ENCODE measurements at regions not wholly inside any gene's neighbourhood (a gene's known extent, or its start where the extent isn't known, plus 50 kb on each side); places are given as distances from the start of the nearest gene placed in this dataset.
"Not testable (repeated sequence)": the region's sequence is repeated elsewhere in the genome, so short reads cannot be mapped to it uniquely, and the experiment has no call there.

GRCh38 chr12:127810459-127810858 lies 456.5 kb upstream of the TMEM132C start:
- H3K27ac ChIP-seq (ENCODE audit: low read depth, low read length) = peak overlapping the region; percentile 20
- H3K4me1 ChIP-seq (ENCODE audit: control insufficient read depth in 3 of 3, insufficient read depth in 3 of 3, low read length in 3 of 3); H3K27me3 ChIP-seq (ENCODE audit: control insufficient read depth in 3 of 3, insufficient read depth in 3 of 3, low read length in 3 of 3); H3K9ac ChIP-seq (ENCODE audit: low read depth in 1 of 3, low read length in 3 of 3); H3K9me3 ChIP-seq (ENCODE audit: control insufficient read depth in 3 of 3, low read length in 3 of 3); H3K4me3 ChIP-seq (ENCODE audit: low read length in 3 of 3); H3K36me3 ChIP-seq (ENCODE audit: control insufficient read depth in 3 of 3, insufficient read depth in 3 of 3, low read length in 3 of 3): not testable (repeated sequence)

DNA sequence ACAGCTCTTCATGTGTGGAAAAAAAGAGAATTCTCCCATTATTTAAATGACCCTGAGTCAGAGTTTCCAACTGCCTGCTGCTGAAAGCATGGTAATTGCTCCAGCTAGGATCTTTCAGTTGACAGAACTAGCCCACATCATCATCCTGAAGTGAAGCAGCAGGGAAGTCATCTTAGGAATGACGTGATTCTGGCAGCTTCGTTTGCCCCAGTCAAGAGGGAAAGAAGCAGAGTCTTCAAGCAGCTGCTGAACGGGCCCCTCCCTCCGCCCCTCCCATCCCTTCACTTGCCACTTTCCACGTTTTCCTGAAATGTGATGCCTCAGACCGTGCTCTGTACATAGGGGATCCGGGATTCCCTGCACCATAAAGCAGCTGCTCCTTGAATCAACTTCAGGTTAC lies 455.0 kb upstream of the TMEM132C start:
- Histone ChIP-seq H3K36me3 (ENCODE audit: control insufficient read depth in 3 of 3, insufficient read depth in 3 of 3, low read length in 3 of 3) (no peaks in the 10 kb centered on the region), H3K9ac (ENCODE audit: low read depth in 1 of 3, low read length in 3 of 3) (no peak overlapping the region), H3K9me3 (ENCODE audit: control insufficient read depth in 3 of 3, low read length in 3 of 3) (no peaks in the 10 kb centered on the region), H3K27ac (ENCODE audit: low read depth, low read length) (no peak overlapping the region), H3K4me1 (ENCODE audit: control insufficient read depth in 3 of 3, insufficient read depth in 3 of 3, low read length in 3 of 3) (peaks cover 0 to 3% (median 0%) of the 10 kb centered on the region in 3 donors), H3K4me3 (ENCODE audit: low read length in 3 of 3) (no peak overlapping the region), H3K27me3 (ENCODE audit: control insufficient read depth in 3 of 3, insufficient read depth in 3 of 3, low read length in 3 of 3) (no peaks in the 10 kb centered on the region)

DNA sequence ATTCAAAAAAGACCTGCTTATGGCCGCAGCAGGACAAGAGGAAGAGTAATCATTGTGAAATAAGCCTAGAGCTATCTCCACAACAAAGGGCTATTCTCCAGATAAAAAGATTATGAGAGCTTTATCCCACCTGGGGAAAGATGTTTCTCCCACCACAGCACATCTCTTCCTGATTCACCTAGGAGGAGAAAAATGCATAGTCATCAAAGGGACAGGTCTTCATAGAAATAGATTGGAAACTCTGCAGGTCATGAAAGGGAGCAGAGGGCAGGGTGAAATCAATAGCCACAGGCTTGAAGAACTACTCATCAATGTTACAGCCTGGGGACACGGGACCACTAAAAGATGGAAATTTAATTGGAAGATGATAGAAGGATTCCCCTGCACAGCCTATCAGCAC lies 453.8 kb upstream of the TMEM132C start:
- no peak overlapping the region for H3K27ac ChIP-seq (ENCODE audit: low read depth, low read length)
- no peaks in the 10 kb centered on the region for H3K36me3 ChIP-seq (ENCODE audit: control insufficient read depth in 3 of 3, insufficient read depth in 3 of 3, low read length in 3 of 3)
- no peaks in the 10 kb centered on the region for H3K9me3 ChIP-seq (ENCODE audit: control insufficient read depth in 3 of 3, low read length in 3 of 3)
- no peak overlapping the region for H3K9ac ChIP-seq (ENCODE audit: low read depth in 1 of 3, low read length in 3 of 3)
- H3K4me1 ChIP-seq (ENCODE audit: control insufficient read depth in 3 of 3, insufficient read depth in 3 of 3, low read length in 3 of 3) = peaks cover 0 to 3% (median 0%) of the 10 kb centered on the region in 3 donors
- H3K4me3 ChIP-seq (ENCODE audit: low read length in 3 of 3) = no peak overlapping the region
- no peaks in the 10 kb centered on the region for H3K27me3 ChIP-seq (ENCODE audit: control insufficient read depth in 3 of 3, insufficient read depth in 3 of 3, low read length in 3 of 3)

GRCh38 chr12:127819056-127819455 lies 447.9 kb upstream of the TMEM132C start:
- Histone ChIP-seq H3K36me3 (ENCODE audit: control insufficient read depth in 3 of 3, insufficient read depth in 3 of 3, low read length in 3 of 3) (no peaks in the 10 kb centered on the region), H3K4me1 (ENCODE audit: control insufficient read depth in 3 of 3, insufficient read depth in 3 of 3, low read length in 3 of 3) (no peaks in the 10 kb centered on the region), H3K9me3 (ENCODE audit: control insufficient read depth in 3 of 3, low read length in 3 of 3) (no peaks in the 10 kb centered on the region), H3K27ac (ENCODE audit: low read depth, low read length) (no peak overlapping the region), H3K27me3 (ENCODE audit: control insufficient read depth in 3 of 3, insufficient read depth in 3 of 3, low read length in 3 of 3) (no peaks in the 10 kb centered on the region), H3K4me3 (ENCODE audit: low read length in 3 of 3) (no peak overlapping the region), H3K9ac (ENCODE audit: low read depth in 1 of 3, low read length in 3 of 3) (no peak overlapping the region)

DNA sequence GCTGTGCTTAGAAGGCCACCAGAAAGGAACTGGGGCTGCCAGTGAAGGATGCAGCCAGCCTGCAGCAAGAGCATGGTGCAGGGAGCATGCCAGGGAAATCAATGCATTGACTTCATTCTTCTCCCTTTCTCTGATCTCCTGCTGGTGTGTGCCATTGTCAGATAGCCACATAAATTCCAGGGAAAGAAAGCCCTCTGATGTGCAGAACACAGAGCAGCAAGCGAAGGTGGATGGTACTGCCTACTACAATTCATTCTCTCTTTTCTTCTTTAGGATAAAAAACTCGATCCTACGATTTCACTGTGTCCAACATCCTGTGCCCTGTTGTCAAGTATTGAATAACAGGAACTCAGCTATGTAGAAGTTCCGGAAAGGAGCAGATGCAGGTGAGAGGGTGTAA lies 446.7 kb upstream of the TMEM132C start:
- H3K9ac ChIP-seq (ENCODE audit: low read depth in 1 of 3, low read length in 3 of 3) = no peak overlapping the region
- H3K27me3 ChIP-seq (ENCODE audit: control insufficient read depth in 3 of 3, insufficient read depth in 3 of 3, low read length in 3 of 3) = no peaks in the 10 kb centered on the region
- no peaks in the 10 kb centered on the region for H3K4me1 ChIP-seq (ENCODE audit: control insufficient read depth in 3 of 3, insufficient read depth in 3 of 3, low read length in 3 of 3)
- H3K4me3 ChIP-seq (ENCODE audit: low read length in 3 of 3) = no peak overlapping the region
- H3K27ac ChIP-seq (ENCODE audit: low read depth, low read length) = no peak overlapping the region
- no peaks in the 10 kb centered on the region for H3K9me3 ChIP-seq (ENCODE audit: control insufficient read depth in 3 of 3, low read length in 3 of 3)
- H3K36me3 ChIP-seq (ENCODE audit: control insufficient read depth in 3 of 3, insufficient read depth in 3 of 3, low read length in 3 of 3) = no peaks in the 10 kb centered on the region

DNA sequence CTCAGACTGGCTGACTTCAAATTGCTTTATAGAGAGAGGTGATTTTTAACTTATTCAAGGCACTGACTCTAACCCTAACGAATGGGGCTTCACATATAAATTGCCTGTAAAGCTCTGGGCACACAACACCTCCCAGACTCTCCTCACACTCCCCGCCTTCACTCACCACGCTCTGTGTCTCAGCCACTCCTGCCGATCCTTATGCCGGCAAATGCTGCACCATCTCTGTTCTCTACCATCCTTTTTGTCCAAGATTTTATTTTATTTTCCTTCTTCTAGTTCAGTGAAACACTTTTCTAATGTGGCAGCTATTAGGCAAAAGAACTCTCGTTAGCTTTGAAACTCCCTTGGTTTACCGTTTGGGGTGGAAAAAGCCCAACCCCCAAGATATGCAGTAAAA lies 446.1 kb upstream of the TMEM132C start:
- Histone ChIP-seq H3K4me1 (ENCODE audit: control insufficient read depth in 3 of 3, insufficient read depth in 3 of 3, low read length in 3 of 3) (no peaks in the 10 kb centered on the region), H3K36me3 (ENCODE audit: control insufficient read depth in 3 of 3, insufficient read depth in 3 of 3, low read length in 3 of 3) (no peaks in the 10 kb centered on the region), H3K27me3 (ENCODE audit: control insufficient read depth in 3 of 3, insufficient read depth in 3 of 3, low read length in 3 of 3) (no peaks in the 10 kb centered on the region), H3K4me3 (ENCODE audit: low read length in 3 of 3) (no peak overlapping the region), H3K9me3 (ENCODE audit: control insufficient read depth in 3 of 3, low read length in 3 of 3) (no peaks in the 10 kb centered on the region), H3K9ac (ENCODE audit: low read depth in 1 of 3, low read length in 3 of 3) (no peak overlapping the region), H3K27ac (ENCODE audit: low read depth, low read length) (no peak overlapping the region)

DNA sequence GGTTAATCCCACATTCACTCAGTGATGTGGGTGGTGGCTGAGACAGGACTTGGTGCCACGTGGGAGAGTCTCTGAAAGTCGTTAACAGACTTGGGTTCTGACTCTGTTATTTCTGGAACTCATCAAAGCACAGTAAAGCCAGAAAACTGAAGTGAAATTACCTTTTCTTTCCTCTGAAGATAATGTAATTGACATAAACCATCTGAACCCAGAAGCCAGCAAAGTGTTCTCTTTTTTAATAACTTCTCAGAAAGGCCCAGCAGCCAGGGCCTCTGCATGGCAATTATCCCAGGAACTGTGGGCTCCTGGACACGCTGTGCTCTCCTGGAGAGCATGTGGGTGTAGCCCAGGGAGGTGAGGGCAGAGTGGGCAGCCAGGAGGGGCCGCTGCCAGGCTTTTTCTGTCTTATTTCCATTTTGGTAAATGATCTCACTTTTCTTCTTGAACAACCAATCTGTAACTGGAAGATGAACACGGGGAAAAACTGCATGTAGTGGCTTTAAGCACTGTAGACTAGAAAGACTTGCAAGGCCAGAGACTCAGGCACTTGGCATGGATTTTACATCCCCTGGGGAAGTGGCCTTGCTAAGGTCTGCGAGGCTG lies 444.1 kb upstream of the TMEM132C start:
- no peaks in the 10 kb centered on the region for H3K36me3 ChIP-seq (ENCODE audit: control insufficient read depth in 3 of 3, insufficient read depth in 3 of 3, low read length in 3 of 3)
- H3K9me3 ChIP-seq (ENCODE audit: control insufficient read depth in 3 of 3, low read length in 3 of 3) = no peaks in the 10 kb centered on the region
- H3K27ac ChIP-seq (ENCODE audit: low read depth, low read length) = no peak overlapping the region
- no peak overlapping the region for H3K9ac ChIP-seq (ENCODE audit: low read depth in 1 of 3, low read length in 3 of 3)
- no peaks in the 10 kb centered on the region for H3K27me3 ChIP-seq (ENCODE audit: control insufficient read depth in 3 of 3, insufficient read depth in 3 of 3, low read length in 3 of 3)
- H3K4me3 ChIP-seq (ENCODE audit: low read length in 3 of 3) = no peak overlapping the region
- no peaks in the 10 kb centered on the region for H3K4me1 ChIP-seq (ENCODE audit: control insufficient read depth in 3 of 3, insufficient read depth in 3 of 3, low read length in 3 of 3)

GRCh38 chr12:127823801-127824200 lies 443.2 kb upstream of the TMEM132C start:
- Histone ChIP-seq H3K9me3 (ENCODE audit: control insufficient read depth in 3 of 3, low read length in 3 of 3) (no peaks in the 10 kb centered on the region), H3K27ac (ENCODE audit: low read depth, low read length) (no peak overlapping the region), H3K4me1 (ENCODE audit: control insufficient read depth in 3 of 3, insufficient read depth in 3 of 3, low read length in 3 of 3) (no peaks in the 10 kb centered on the region), H3K9ac (ENCODE audit: low read depth in 1 of 3, low read length in 3 of 3) (no peak overlapping the region), H3K27me3 (ENCODE audit: control insufficient read depth in 3 of 3, insufficient read depth in 3 of 3, low read length in 3 of 3) (no peaks in the 10 kb centered on the region), H3K36me3 (ENCODE audit: control insufficient read depth in 3 of 3, insufficient read depth in 3 of 3, low read length in 3 of 3) (no peaks in the 10 kb centered on the region), H3K4me3 (ENCODE audit: low read length in 3 of 3) (no peak overlapping the region)

GRCh38 chr12:127829281-127830064 lies 437.5 kb upstream of the TMEM132C start:
- Histone ChIP-seq H3K4me3 (ENCODE audit: low read length in 3 of 3) (no peak overlapping the region), H3K9me3 (ENCODE audit: control insufficient read depth in 3 of 3, low read length in 3 of 3) (no peaks in the 10 kb centered on the region), H3K27me3 (ENCODE audit: control insufficient read depth in 3 of 3, insufficient read depth in 3 of 3, low read length in 3 of 3) (no peaks in the 10 kb centered on the region), H3K27ac (ENCODE audit: low read depth, low read length) (no peak overlapping the region), H3K4me1 (ENCODE audit: control insufficient read depth in 3 of 3, insufficient read depth in 3 of 3, low read length in 3 of 3) (no peaks in the 10 kb centered on the region), H3K36me3 (ENCODE audit: control insufficient read depth in 3 of 3, insufficient read depth in 3 of 3, low read length in 3 of 3) (no peaks in the 10 kb centered on the region), H3K9ac (ENCODE audit: low read depth in 1 of 3, low read length in 3 of 3) (no peak overlapping the region)

DNA sequence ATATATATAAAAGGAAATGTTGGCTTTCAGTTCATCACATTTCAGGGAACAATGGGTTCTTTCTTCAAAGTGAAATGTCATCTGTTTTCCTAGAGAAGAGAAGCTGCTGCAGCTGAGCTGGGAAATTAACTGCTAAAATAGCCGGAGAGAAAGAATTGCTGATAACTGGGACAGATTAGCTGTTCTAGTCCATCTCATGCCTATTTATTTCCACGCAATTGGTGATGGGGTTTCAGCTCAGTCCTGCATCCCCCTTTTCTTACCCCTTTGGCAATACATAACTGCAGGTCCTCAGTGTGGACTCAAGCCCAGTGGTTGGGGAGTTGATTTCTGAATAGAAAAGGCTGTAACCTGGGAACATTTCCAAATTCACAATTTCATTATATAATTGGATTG lies 436.9 kb upstream of the TMEM132C start:
- Histone ChIP-seq H3K36me3 (ENCODE audit: control insufficient read depth in 3 of 3, insufficient read depth in 3 of 3, low read length in 3 of 3) (no peaks in the 10 kb centered on the region), H3K27me3 (ENCODE audit: control insufficient read depth in 3 of 3, insufficient read depth in 3 of 3, low read length in 3 of 3) (no peaks in the 10 kb centered on the region), H3K4me3 (ENCODE audit: low read length in 3 of 3) (no peak overlapping the region), H3K4me1 (ENCODE audit: control insufficient read depth in 3 of 3, insufficient read depth in 3 of 3, low read length in 3 of 3) (no peaks in the 10 kb centered on the region), H3K9ac (ENCODE audit: low read depth in 1 of 3, low read length in 3 of 3) (no peak overlapping the region), H3K27ac (ENCODE audit: low read depth, low read length) (no peak overlapping the region), H3K9me3 (ENCODE audit: control insufficient read depth in 3 of 3, low read length in 3 of 3) (no peaks in the 10 kb centered on the region)

Measured in skeletal muscle tissue (tissue), 3 donors.